Heart left ventricle (tissue), 16 donors: ENCODE measurements at regions not wholly inside any gene's neighbourhood (a gene's known extent, or its start where the extent isn't known, plus 50 kb on each side); places are given as distances from the start of the nearest gene placed in this dataset.

ENCODE experiments used
- ATAC-seq, 4 donors: fragments of 200-7000 bp; cut with Tn5 transposase; one replicate each; pipeline ENCODE4 v1.9.1; 2020 to 2022; ENCODE audit warnings: moderate library complexity in 4 of 4, mild to moderate bottlenecking in 3 of 4, moderate number of reproducible peaks in 1 of 4
- DNase-seq, 5 donors: peaks; one replicate each; pipeline ENCODE4 v3.0.0-alpha.2; 2020
- H3K27ac ChIP-seq, 12 donors: fragments of 200-600 bp; sonication (generic) in 4 of 12; one replicate each; pipeline versions ENCODE4 v1.5.0 to v1.8.0; 2016 to 2022; ENCODE audit warnings: mild to moderate bottlenecking in 2 of 12
- H3K27me3 ChIP-seq, 9 donors: fragments of 200-600 bp; sonication (generic) in 2 of 9; one replicate each; pipeline versions ENCODE4 v1.5.1 to v1.8.0; 2016 to 2022; ENCODE audit warnings: mild to moderate bottlenecking in 3 of 9
- H3K36me3 ChIP-seq, 9 donors: fragments of 200-600 bp; sonication (generic) in 2 of 9; one replicate each; pipeline versions ENCODE4 v1.5.0 to v1.8.0; 2018 to 2022; ENCODE audit warnings: mild to moderate bottlenecking in 2 of 9
- H3K4me1 ChIP-seq, 12 donors: fragments of 200-600 bp; sonication (generic) in 4 of 12; one replicate each; pipeline versions ENCODE4 v1.5.0 to v1.8.0; 2016 to 2022; ENCODE audit warnings: mild to moderate bottlenecking in 3 of 12
- H3K4me3 ChIP-seq, 12 donors: fragments of 200-600 bp; sonication (generic) in 4 of 12; one replicate each; pipeline versions ENCODE4 v1.5.0 to v1.8.0; 2017 to 2022; ENCODE audit warnings: mild to moderate bottlenecking in 9 of 12, moderate library complexity in 4 of 12
- H3K9me3 ChIP-seq, 12 donors: fragments of 200-600 bp; sonication (generic) in 4 of 12; one replicate each; pipeline versions ENCODE4 v1.5.0 to v1.8.0; 2016 to 2022; ENCODE audit warnings: mild to moderate bottlenecking in 1 of 12
- CTCF ChIP-seq, 12 donors: fragments of 200-600 bp; sonication (generic) in 4 of 12; IDR thresholded peaks; one replicate each; pipeline versions ENCODE4 v1.5.0 to v1.8.0; 2018 to 2022; ENCODE audit warnings: antibody characterized with exemption in 12 of 12, mild to moderate bottlenecking in 5 of 12
- POLR2A ChIP-seq, 2 donors: fragments of 450-650 bp; IDR thresholded peaks; one replicate each; pipeline ENCODE4 v1.6.1; 2017; ENCODE audit warnings: antibody characterized with exemption in 2 of 2, mild to moderate bottlenecking in 2 of 2, moderate library complexity in 2 of 2
- WGBS, 4 donors: extraction: QIAGEN DNeasy Blood & Tissue Kit in 2 of 4; methylation state at CpG; one replicate each; pipeline versions ENCODE4 v1.1.5 to v1.1.7; 2013 to 2018; 5-methylcytosine and 5-hydroxymethylcytosine counted together
- intact Hi-C, 10 donors: fragments of 100-400 bp; cut with DNase I; formaldehyde crosslinking; loops; one replicate each; pipeline versions ENCODE4 v1.11.1 to v1.14.2; 2022
- donor health status: ischemic (EF 13 %, LVEDD 7.1; RV severe dilation, severe dysfunction).
- donor health status: healthy with polysubstance abuse.
- donor health status: DM: no; HTN: yes; CAD: no.
- donor health status: DM: no; HTN: no; CAD: no.
- donor health status: ischemic (EF 25% LVEDD 6.9; RV normal size, moderate dysfunction).
- donor health status: ischemic (EF 25% LVEDD 5.7; RV mildly dilated, moderate dysfunction).
- donor health status: healthy.
- donor health status: DM: yes; HTN: yes; CAD: no.
- donor health status: ischemic (EF 35%, LVEDD 5.7; RV mildly dilated, moderate dysfunction).
- donor health status: nonischemic (EF 11% LVEDD 7.7; RV severe dilation, severe dysfunction).
- donor health status: DM: yes; HTN: yes; CAD: no.
- donor health status: PGD.
- donor health status: ischemic (EF 29% LVEDD 5.4; RV normal size, mild dysfunction).
- donor health status: nonischemic (EF 23%, LVEDD 6.1; RV moderate dilation, normal function).

- Histone ChIP-seq H3K4me1 (no peaks in the 10 kb centered on the region), H3K27ac (no peak overlapping the region), H3K36me3 (no peaks in the 10 kb centered on the region), H3K27me3 (no peaks in the 10 kb centered on the region), H3K4me3 (no peak overlapping the region), H3K9me3 (peaks cover 0 to 30% (median 0%) of the 10 kb centered on the region in 12 donors)
- 56 to 77% (median 63%) methylated on average over 2 of the region's 2 CpGs for WGBS, 4 donors
- no peak for TF ChIP-seq POLR2A (IDR thresholded peaks at IDR 0.05)
- no peak for TF ChIP-seq CTCF (IDR thresholded peaks at IDR 0.05)
- DNase-seq (no peak), ATAC-seq (no peak)
- intact Hi-C loops: no loop called here
Measured at GRCh38 chr13:64740493-64740892, 2489.6 kb downstream of the PCDH9 start.

GRCh38 chr13:64725492-64725891 is 2504.6 kb downstream of the PCDH9 start:
- ATAC-seq (no peak), DNase-seq (no peak)
- Histone ChIP-seq H3K36me3 (no peaks in the 10 kb centered on the region), H3K9me3 (no peaks in the 10 kb centered on the region), H3K4me1 (peaks cover 0 to 7% (median 0%) of the 10 kb centered on the region in 12 donors), H3K27me3 (no peaks in the 10 kb centered on the region), H3K4me3 (no peak overlapping the region), H3K27ac (no peak overlapping the region)
- WGBS, 4 donors: 86 to 94% (median 91%) methylated on average over 7 of the region's 7 CpGs
- intact Hi-C loops: no loop called here
- TF ChIP-seq CTCF (IDR thresholded peaks at IDR 0.05) (no peak), POLR2A (IDR thresholded peaks at IDR 0.05) (no peak)

GRCh38 chr13:64723724-64724123 is 2506.4 kb downstream of the PCDH9 start:
- Histone ChIP-seq H3K4me1 (peaks cover 0 to 7% (median 0%) of the 10 kb centered on the region in 12 donors), H3K36me3 (no peaks in the 10 kb centered on the region), H3K27me3 (no peaks in the 10 kb centered on the region), H3K9me3 (no peaks in the 10 kb centered on the region), H3K27ac (no peak overlapping the region), H3K4me3 (no peak overlapping the region)
- WGBS, 4 donors: 14 to 25% (median 19%) methylated on average over 2 of the region's 2 CpGs
- TF ChIP-seq CTCF (IDR thresholded peaks at IDR 0.05) (no peak), POLR2A (IDR thresholded peaks at IDR 0.05) (no peak)
- DNase-seq: no peak
- intact Hi-C loops: no loop called here
- peak in 1 of 4 donors; percentile 24 for ATAC-seq

- no peak overlapping the region for H3K27ac ChIP-seq
- WGBS, 4 donors: 80 to 93% (median 86%) methylated on average over 2 of the region's 2 CpGs
- no peak for TF ChIP-seq POLR2A (IDR thresholded peaks at IDR 0.05)
- no peak for TF ChIP-seq CTCF (IDR thresholded peaks at IDR 0.05)
- no peaks in the 10 kb centered on the region for H3K4me1 ChIP-seq
- no peaks in the 10 kb centered on the region for H3K27me3 ChIP-seq
- intact Hi-C loops: no loop called here
- H3K4me3 ChIP-seq: no peak overlapping the region
- no peaks in the 10 kb centered on the region for H3K36me3 ChIP-seq
- DNase-seq: no peak
- ATAC-seq: no peak
- H3K9me3 ChIP-seq: peaks cover 0 to 5% (median 0%) of the 10 kb centered on the region in 12 donors
Measured at GRCh38 chr13:64718116-64718515, 2512.0 kb downstream of the PCDH9 start.
